SHP77 treated with DMSO at 0.1 percent for 48 hours (cell line): ENCODE measurements at regions not wholly inside any gene's neighbourhood (a gene's known extent, or its start where the extent isn't known, plus 50 kb on each side); places are given as distances from the start of the nearest gene placed in this dataset.
"Not testable (repeated sequence)": the region's sequence is repeated elsewhere in the genome, so short reads cannot be mapped to it uniquely, and the experiment has no call there.

ENCODE experiments used
- DNase-seq: peaks from one replicate; lab custom pipeline; 2025; lab: John Stamatoyannopoulos, UW

GRCh38 chr11:126149759-126150625, 61.5 kb downstream of the RPUSD4 start:
- DNase-seq = no peak

- DNase-seq = no peak
Measured at GRCh38 chr11:126148317-126148716, 63.1 kb downstream of the RPUSD4 start.

GRCh38 chr11:126147208-126148111, 64.0 kb downstream of the RPUSD4 start:
- DNase-seq = no peak

- DNase-seq = no peak
Measured at GRCh38 chr11:126146454-126147192, 64.8 kb downstream of the RPUSD4 start.

GRCh38 chr11:126145954-126146353, 65.5 kb downstream of the RPUSD4 start:
- DNase-seq = no peak

- not testable (repeated sequence) for DNase-seq
Measured at GRCh38 chr11:126143491-126143890, 68.0 kb downstream of the RPUSD4 start.

- DNase-seq = peak; percentile 28
Measured at GRCh38 chr11:126140926-126141280, 70.5 kb downstream of the RPUSD4 start.

GRCh38 chr11:126140201-126140925, 71.1 kb downstream of the RPUSD4 start:
- no peak for DNase-seq

GRCh38 chr11:126139111-126140091, 72.0 kb downstream of the RPUSD4 start:
- no peak for DNase-seq

- no peak for DNase-seq
Measured at GRCh38 chr11:126138636-126139035, 72.8 kb downstream of the RPUSD4 start.

- no peak for DNase-seq
Measured at GRCh38 chr11:126137136-126137535, 74.3 kb downstream of the RPUSD4 start.

- no peak for DNase-seq
Measured at GRCh38 chr11:126136507-126136906, 73.8 kb upstream of the CDON start.

- DNase-seq = no peak
Measured at GRCh38 chr11:126135235-126136176, 72.8 kb upstream of the CDON start.

- DNase-seq = no peak
Measured at GRCh38 chr11:126134461-126135155, 71.9 kb upstream of the CDON start.

GRCh38 chr11:126133901-126134300, 71.2 kb upstream of the CDON start:
- no peak for DNase-seq

GRCh38 chr11:126132319-126132718, 69.7 kb upstream of the CDON start:
- DNase-seq = no peak

- not testable (repeated sequence) for DNase-seq
Measured at GRCh38 chr11:126130781-126131180, 68.1 kb upstream of the CDON start.
